ENCODE measurements at regions not wholly inside any gene's neighbourhood (a gene's known extent, or its start where the extent isn't known, plus 50 kb on each side); places are given as distances from the start of the nearest gene placed in this dataset.

DNA sequence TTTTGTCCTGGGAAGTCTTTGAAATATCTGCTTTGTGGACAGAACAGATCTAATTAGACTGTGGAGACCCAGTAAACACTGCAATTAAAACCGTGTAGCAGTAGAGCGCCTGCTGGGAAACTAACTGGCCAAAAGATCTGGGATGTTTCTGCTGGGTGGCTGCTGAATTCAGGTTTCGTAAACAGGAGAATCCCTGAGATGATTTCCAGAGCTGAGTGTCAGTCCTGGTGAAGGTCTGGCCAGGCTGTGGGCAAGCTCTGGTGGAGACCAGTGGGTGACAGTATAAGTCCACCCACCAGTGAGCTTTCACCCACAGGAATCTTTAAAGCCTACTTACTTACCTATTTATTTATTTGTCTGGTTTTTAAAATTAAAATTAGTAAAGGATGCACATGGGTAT is 257.2 kb downstream of the IRF8 start:
- Histone ChIP-seq H3K4me3 (ENCODE audit: low read length) (no peak overlapping the region), H3K9me3 (ENCODE audit: control insufficient read depth, low read depth, low read length) (peaks cover 2% of the 10 kb centered on the region), H3K27me3 (ENCODE audit: control insufficient read depth, insufficient read depth, low read length) (peaks cover 10% of the 10 kb centered on the region), H3K27ac (ENCODE audit: low read length) (no peak overlapping the region), H3K36me3 (ENCODE audit: control insufficient read depth, insufficient read depth, low read length) (no peaks in the 10 kb centered on the region), H3K4me1 (ENCODE audit: control insufficient read depth, insufficient read depth, low read length) (peaks cover 13% of the 10 kb centered on the region)
- no peak for DNase-seq
- no CpG with 5 or more reads among the region's 3 CpGs for WGBS (ENCODE audit: insufficient coverage, low lambda C conversion rate)

DNA sequence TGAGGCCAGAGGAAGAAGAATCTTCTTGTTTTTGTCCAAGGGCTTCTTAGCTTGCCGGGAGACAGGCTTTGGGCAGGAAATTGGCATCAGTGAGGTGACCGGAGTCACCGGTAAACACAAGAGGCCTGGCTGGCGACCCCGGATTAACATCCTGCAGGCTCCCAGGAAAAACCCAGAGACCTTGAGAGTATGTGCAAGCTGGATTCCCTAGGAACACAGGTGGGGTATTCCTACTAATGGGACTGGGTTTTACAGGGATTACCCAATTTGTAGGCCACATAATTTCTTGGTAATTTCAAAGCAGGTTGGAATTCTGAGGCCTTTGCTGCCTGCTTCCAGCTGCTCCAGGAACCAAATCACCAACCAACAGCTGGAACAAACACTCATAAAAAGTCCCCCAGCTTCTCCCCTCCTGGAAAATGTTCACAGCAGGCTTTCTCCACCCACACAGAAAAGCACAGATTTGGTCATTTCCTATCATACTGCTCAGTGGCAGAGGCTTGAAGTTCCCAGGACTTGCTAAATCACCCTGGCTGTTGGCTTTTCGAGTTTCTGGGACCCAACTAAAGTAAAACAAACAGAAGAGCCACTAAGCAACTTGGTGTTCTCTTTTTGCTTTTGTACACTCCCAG is 258.8 kb downstream of the IRF8 start:
- Histone ChIP-seq H3K36me3 (ENCODE audit: control insufficient read depth, insufficient read depth, low read length) (no peaks in the 10 kb centered on the region), H3K27ac (ENCODE audit: low read length) (peak overlapping the region; percentile 0), H3K9me3 (ENCODE audit: control insufficient read depth, low read depth, low read length) (peaks cover 2% of the 10 kb centered on the region), H3K4me3 (ENCODE audit: low read length) (no peak overlapping the region), H3K4me1 (ENCODE audit: control insufficient read depth, insufficient read depth, low read length) (peaks cover 5% of the 10 kb centered on the region), H3K27me3 (ENCODE audit: control insufficient read depth, insufficient read depth, low read length) (peaks cover 10% of the 10 kb centered on the region)
- DNase-seq, result no peak
- WGBS (ENCODE audit: insufficient coverage, low lambda C conversion rate), result no CpG with 5 or more reads among the region's 6 CpGs

DNA sequence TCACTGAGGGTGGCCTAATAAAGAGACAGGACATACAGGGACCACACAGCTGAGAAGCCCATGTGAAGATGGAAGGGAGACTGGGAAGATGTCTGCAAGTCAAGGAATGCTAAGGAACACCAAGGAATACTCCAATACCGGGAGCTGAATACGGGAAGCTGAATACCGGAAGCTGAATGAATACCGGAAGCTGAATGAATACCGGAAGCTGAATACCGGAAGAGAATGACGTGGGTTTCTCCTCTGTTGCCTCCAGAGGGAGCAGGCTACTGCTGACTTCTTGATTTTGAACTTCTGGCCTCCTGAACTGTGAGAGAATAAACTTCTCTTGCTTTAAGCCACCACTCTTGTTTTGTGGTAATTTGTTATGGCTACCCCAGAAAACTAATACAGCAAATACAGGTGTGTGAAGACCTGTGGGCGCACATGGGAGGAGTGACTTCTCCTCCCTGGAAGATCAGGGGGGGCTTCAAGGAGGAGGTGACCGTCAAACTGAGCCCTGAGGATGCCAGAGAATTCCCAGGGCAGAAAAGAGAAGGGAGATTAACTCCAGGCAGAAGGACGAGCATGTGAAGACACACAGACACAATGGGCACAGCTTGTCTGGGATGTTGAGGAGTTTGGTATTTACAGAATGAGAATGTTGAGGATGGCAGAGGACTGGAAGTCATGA is 259.9 kb downstream of the IRF8 start:
- Histone ChIP-seq H3K36me3 (ENCODE audit: control insufficient read depth, insufficient read depth, low read length) (no peaks in the 10 kb centered on the region), H3K9me3 (ENCODE audit: control insufficient read depth, low read depth, low read length) (peaks cover under 1% of the 10 kb centered on the region), H3K27ac (ENCODE audit: low read length) (no peak overlapping the region), H3K4me3 (ENCODE audit: low read length) (no peak overlapping the region), H3K4me1 (ENCODE audit: control insufficient read depth, insufficient read depth, low read length) (no peaks in the 10 kb centered on the region), H3K27me3 (ENCODE audit: control insufficient read depth, insufficient read depth, low read length) (peaks cover 8% of the 10 kb centered on the region)
- 80% methylated on average over 1 of the region's 10 CpGs for WGBS (ENCODE audit: insufficient coverage, low lambda C conversion rate)
- DNase-seq, result no peak

DNA sequence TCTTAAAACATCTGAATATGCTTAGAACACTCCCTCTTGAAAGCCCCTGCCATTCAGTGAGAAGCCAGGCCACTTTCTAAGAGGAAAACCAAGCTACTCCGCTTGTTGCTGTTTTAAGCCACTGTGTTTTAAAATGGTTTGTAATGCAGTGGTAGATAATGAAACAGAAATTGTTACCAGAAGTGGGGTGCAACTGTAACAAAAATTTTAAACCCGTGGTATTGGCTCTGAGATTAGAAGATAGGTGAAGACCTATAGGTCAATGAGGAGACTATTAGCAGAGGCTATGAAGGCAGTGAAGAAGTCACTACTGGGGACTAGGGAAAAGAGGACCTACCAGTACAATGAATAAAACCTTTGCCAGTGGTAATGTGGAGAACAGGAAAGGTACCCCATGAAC is 266.5 kb downstream of the IRF8 start:
- no peak overlapping the region for H3K4me3 ChIP-seq (ENCODE audit: low read length)
- no peaks in the 10 kb centered on the region for H3K36me3 ChIP-seq (ENCODE audit: control insufficient read depth, insufficient read depth, low read length)
- no peaks in the 10 kb centered on the region for H3K9me3 ChIP-seq (ENCODE audit: control insufficient read depth, low read depth, low read length)
- DNase-seq, result no peak
- H3K27ac ChIP-seq (ENCODE audit: low read length), result no peak overlapping the region
- no peaks in the 10 kb centered on the region for H3K4me1 ChIP-seq (ENCODE audit: control insufficient read depth, insufficient read depth, low read length)
- WGBS (ENCODE audit: insufficient coverage, low lambda C conversion rate), result 0% methylated on average over 1 of the region's 2 CpGs
- H3K27me3 ChIP-seq (ENCODE audit: control insufficient read depth, insufficient read depth, low read length), result peaks cover 2% of the 10 kb centered on the region

DNA sequence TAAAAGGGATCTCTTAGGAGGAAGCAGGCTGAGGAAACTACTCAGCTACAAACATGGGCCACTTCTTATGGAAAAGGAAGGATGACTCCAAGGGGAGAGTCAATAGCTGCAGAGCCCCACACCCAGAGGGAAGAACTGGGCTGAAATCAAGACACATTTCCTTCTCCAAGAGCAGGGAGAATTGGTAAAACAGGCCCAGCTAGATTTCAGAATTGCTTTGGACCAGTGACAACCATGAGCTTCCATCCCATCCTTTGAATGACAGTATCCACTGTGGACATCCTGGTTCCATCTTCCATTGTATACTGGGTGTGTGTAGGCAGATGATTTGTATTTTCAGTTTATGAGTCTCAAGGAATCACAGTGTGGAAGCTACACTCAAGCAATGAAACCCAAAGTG is 267.5 kb downstream of the IRF8 start:
- no peak overlapping the region for H3K27ac ChIP-seq (ENCODE audit: low read length)
- H3K4me3 ChIP-seq (ENCODE audit: low read length), result no peak overlapping the region
- H3K27me3 ChIP-seq (ENCODE audit: control insufficient read depth, insufficient read depth, low read length), result peaks cover 2% of the 10 kb centered on the region
- no peaks in the 10 kb centered on the region for H3K36me3 ChIP-seq (ENCODE audit: control insufficient read depth, insufficient read depth, low read length)
- DNase-seq, result no peak
- no peaks in the 10 kb centered on the region for H3K9me3 ChIP-seq (ENCODE audit: control insufficient read depth, low read depth, low read length)
- no peaks in the 10 kb centered on the region for H3K4me1 ChIP-seq (ENCODE audit: control insufficient read depth, insufficient read depth, low read length)

DNA sequence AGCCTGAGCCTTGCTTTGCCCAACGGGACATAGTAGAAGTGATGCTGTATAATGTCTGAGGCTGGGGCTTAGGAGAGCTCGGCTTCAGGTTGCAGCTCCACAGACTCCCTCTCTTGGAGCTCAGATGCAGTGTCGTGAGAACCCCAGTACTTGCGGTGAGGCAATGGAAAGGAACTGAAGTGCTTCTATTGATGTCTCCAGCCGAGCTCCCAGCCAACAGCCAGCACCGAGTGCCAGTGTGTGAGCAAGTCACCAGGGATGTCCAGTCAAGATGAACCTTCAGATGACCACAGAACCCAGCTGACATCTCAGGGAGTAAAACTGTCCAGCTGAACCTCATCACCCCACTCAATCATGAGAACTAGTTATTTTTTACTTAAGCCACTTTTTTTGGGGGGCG is 268.1 kb downstream of the IRF8 start:
- peaks cover 2% of the 10 kb centered on the region for H3K27me3 ChIP-seq (ENCODE audit: control insufficient read depth, insufficient read depth, low read length)
- H3K9me3 ChIP-seq (ENCODE audit: control insufficient read depth, low read depth, low read length), result no peaks in the 10 kb centered on the region
- no CpG with 5 or more reads among the region's 7 CpGs for WGBS (ENCODE audit: insufficient coverage, low lambda C conversion rate)
- no peak for DNase-seq
- no peaks in the 10 kb centered on the region for H3K36me3 ChIP-seq (ENCODE audit: control insufficient read depth, insufficient read depth, low read length)
- no peak overlapping the region for H3K27ac ChIP-seq (ENCODE audit: low read length)
- H3K4me3 ChIP-seq (ENCODE audit: low read length), result no peak overlapping the region
- H3K4me1 ChIP-seq (ENCODE audit: control insufficient read depth, insufficient read depth, low read length), result no peaks in the 10 kb centered on the region

DNA sequence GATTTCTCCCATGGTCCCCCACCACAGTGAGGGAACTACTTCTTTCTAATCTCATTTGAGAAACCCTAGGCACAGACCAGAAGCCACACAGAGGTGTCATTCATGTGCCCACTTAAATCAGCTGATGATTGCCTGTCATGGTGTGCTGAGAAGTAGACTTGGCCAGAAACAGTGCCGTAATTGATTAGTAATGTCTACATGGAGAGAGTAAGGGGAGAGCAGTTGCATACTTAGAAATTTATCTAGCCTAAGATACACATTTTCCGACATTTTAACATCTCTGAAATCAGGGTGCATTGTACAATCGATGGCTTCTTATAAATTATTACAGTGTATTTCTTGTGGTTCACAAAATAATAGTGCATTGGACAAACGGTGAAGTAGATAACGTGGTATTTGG is 271.8 kb downstream of the IRF8 start:
- DNase-seq, result no peak
- WGBS (ENCODE audit: insufficient coverage, low lambda C conversion rate), result no CpG with 5 or more reads among the region's 5 CpGs
- Histone ChIP-seq H3K27ac (ENCODE audit: low read length) (no peak overlapping the region), H3K36me3 (ENCODE audit: control insufficient read depth, insufficient read depth, low read length) (no peaks in the 10 kb centered on the region), H3K4me3 (ENCODE audit: low read length) (no peak overlapping the region), H3K4me1 (ENCODE audit: control insufficient read depth, insufficient read depth, low read length) (no peaks in the 10 kb centered on the region), H3K27me3 (ENCODE audit: control insufficient read depth, insufficient read depth, low read length) (peaks cover 13% of the 10 kb centered on the region), H3K9me3 (ENCODE audit: control insufficient read depth, low read depth, low read length) (no peaks in the 10 kb centered on the region)

DNA sequence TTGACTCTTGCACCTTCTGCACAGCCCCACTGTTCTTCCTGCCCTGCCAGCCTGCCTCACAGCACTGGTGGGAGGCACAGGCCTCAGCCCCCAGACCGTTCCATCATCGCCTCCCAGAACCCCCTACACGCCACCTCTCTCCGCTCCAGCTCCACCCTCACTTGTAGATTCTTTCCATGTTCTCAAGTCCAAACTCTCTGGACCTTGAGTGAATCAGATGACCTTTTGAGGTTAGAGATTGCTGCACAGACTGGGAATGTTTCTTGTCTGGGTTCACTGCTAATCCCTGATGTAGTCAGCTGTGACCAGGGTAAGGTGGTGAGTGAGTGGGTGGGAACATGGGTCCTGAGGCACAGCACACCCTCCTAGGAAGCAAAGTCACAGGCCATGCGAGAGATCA is 272.4 kb downstream of the IRF8 start:
- WGBS (ENCODE audit: insufficient coverage, low lambda C conversion rate), result no CpG with 5 or more reads among the region's 5 CpGs
- Histone ChIP-seq H3K4me1 (ENCODE audit: control insufficient read depth, insufficient read depth, low read length) (no peaks in the 10 kb centered on the region), H3K4me3 (ENCODE audit: low read length) (no peak overlapping the region), H3K27me3 (ENCODE audit: control insufficient read depth, insufficient read depth, low read length) (peaks cover 13% of the 10 kb centered on the region), H3K9me3 (ENCODE audit: control insufficient read depth, low read depth, low read length) (no peaks in the 10 kb centered on the region), H3K27ac (ENCODE audit: low read length) (no peak overlapping the region), H3K36me3 (ENCODE audit: control insufficient read depth, insufficient read depth, low read length) (no peaks in the 10 kb centered on the region)
- no peak for DNase-seq

DNA sequence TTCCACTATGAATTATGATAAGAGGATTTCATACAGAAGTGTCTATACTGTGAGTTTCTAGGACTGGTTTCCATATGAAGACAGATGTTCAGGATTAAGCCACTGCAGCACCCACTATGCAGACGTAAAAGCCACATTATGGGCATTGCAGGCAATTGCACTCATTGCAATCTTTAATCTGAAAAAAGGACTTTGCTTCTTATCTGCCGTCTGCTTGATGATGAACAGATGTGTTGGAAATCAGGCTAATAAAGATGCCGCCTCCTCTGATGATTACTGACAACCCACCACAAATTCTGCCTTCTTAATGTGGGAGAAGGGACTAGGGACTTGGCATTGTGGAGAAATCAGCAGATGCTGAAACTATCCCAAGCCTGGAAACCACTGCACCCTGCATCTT is 276.9 kb downstream of the IRF8 start:
- H3K27ac ChIP-seq (ENCODE audit: low read length), result no peak overlapping the region
- H3K27me3 ChIP-seq (ENCODE audit: control insufficient read depth, insufficient read depth, low read length), result peaks cover 11% of the 10 kb centered on the region
- no CpG with 5 or more reads among the region's 3 CpGs for WGBS (ENCODE audit: insufficient coverage, low lambda C conversion rate)
- no peaks in the 10 kb centered on the region for H3K4me1 ChIP-seq (ENCODE audit: control insufficient read depth, insufficient read depth, low read length)
- no peaks in the 10 kb centered on the region for H3K9me3 ChIP-seq (ENCODE audit: control insufficient read depth, low read depth, low read length)
- no peak overlapping the region for H3K4me3 ChIP-seq (ENCODE audit: low read length)
- H3K36me3 ChIP-seq (ENCODE audit: control insufficient read depth, insufficient read depth, low read length), result no peaks in the 10 kb centered on the region
- no peak for DNase-seq

DNA sequence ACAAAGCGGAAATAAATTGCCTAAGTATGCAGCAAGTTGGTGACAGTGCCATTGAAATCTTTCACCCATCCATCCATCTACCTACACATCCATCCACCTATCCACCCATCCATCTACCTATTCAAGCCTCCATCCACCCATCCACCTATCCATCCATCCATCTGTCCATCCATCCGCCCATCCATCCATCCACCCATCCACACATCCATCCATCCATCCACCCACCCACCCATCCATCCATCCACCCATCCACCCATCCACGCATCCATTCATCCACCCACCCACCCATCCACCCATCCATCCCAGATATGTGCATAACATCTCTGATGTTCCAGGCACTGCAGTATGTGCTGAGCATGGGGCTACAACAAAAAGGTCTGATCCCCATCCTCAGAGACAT is 277.5 kb downstream of the IRF8 start:
- H3K27me3 ChIP-seq (ENCODE audit: control insufficient read depth, insufficient read depth, low read length), result peaks cover 11% of the 10 kb centered on the region
- 100% methylated on average over 1 of the region's 3 CpGs for WGBS (ENCODE audit: insufficient coverage, low lambda C conversion rate)
- H3K4me3 ChIP-seq (ENCODE audit: low read length), result no peak overlapping the region
- H3K27ac ChIP-seq (ENCODE audit: low read length), result no peak overlapping the region
- H3K4me1 ChIP-seq (ENCODE audit: control insufficient read depth, insufficient read depth, low read length), result no peaks in the 10 kb centered on the region
- no peaks in the 10 kb centered on the region for H3K36me3 ChIP-seq (ENCODE audit: control insufficient read depth, insufficient read depth, low read length)
- no peaks in the 10 kb centered on the region for H3K9me3 ChIP-seq (ENCODE audit: control insufficient read depth, low read depth, low read length)
- no peak for DNase-seq

DNA sequence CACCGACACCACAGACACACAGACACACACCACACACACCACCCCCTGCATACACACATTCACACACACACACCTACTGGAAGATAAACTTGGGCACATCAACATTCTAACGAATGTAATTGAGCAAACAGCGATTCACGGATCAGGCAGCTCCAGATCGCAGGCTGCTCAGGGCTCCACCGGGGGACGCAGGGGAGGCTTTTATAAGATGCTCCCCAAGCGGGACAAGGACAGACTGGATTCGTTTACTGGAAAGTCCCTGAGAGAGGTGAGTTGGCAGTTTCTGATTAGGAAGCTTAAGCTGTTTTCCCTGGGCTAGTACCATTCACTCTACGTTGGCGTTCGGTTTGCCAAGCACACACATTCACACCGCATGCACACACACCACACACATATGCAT is 281.3 kb downstream of the IRF8 start:
- H3K4me1 ChIP-seq (ENCODE audit: control insufficient read depth, insufficient read depth, low read length), result no peaks in the 10 kb centered on the region
- no peaks in the 10 kb centered on the region for H3K27me3 ChIP-seq (ENCODE audit: control insufficient read depth, insufficient read depth, low read length)
- no peaks in the 10 kb centered on the region for H3K36me3 ChIP-seq (ENCODE audit: control insufficient read depth, insufficient read depth, low read length)
- H3K9me3 ChIP-seq (ENCODE audit: control insufficient read depth, low read depth, low read length), result no peaks in the 10 kb centered on the region
- no peak overlapping the region for H3K4me3 ChIP-seq (ENCODE audit: low read length)
- no CpG with 5 or more reads among the region's 13 CpGs for WGBS (ENCODE audit: insufficient coverage, low lambda C conversion rate)
- no peak overlapping the region for H3K27ac ChIP-seq (ENCODE audit: low read length)
- DNase-seq, result no peak
